ENCODE measurements at regions not wholly inside any gene's neighbourhood (a gene's known extent, or its start where the extent isn't known, plus 50 kb on each side); places are given as distances from the start of the nearest gene placed in this dataset.
"Not testable (repeated sequence)": the region's sequence is repeated elsewhere in the genome, so short reads cannot be mapped to it uniquely, and the experiment has no call there.

GRCh38 chr17:73883175-73883574 lies 238.9 kb upstream of the SDK2 start:
- no peak for DNase-seq

DNA sequence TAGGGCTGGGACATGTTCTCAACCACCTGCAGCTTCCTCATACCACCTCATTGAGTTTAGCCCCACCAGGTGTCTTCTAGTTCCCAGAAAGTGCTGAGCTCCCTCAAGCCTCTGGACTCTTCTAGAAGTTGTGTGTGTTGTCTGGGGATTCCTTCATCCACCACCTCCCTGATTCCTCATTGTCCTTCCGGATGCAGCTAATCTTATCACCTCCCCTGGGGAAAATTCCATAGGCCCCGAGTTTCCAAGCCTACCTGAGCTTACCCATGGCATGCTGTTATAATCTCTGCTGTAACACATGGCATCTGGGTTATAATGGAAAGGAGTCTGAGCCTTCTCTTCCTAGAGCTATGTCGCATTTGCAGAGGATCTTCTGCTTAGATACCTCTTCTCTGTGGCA lies 243.5 kb upstream of the SDK2 start:
- no peak for DNase-seq

- DNase-seq: no peak
These were observed 244.6 kb upstream of the SDK2 start for GRCh38 chr17:73888862-73889261.

DNA sequence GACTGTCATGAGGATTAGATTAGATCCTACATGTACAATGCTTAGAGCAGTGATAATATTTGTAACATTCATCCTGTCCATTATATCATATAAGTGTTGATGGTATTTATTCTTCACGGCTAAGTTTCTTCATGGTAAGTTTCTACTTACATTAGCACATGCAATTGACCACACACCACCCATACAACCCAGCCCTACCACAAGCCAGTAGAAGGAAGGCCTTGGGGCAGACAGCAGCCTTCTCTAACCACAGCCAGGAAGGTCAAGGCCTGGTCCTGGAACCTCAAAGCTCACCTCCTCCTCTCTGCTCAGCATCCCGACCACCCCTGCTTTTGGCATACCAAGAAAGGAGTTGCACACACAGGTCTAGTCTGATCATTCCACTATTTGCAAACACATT lies 245.2 kb upstream of the SDK2 start:
- no peak for DNase-seq

DNA sequence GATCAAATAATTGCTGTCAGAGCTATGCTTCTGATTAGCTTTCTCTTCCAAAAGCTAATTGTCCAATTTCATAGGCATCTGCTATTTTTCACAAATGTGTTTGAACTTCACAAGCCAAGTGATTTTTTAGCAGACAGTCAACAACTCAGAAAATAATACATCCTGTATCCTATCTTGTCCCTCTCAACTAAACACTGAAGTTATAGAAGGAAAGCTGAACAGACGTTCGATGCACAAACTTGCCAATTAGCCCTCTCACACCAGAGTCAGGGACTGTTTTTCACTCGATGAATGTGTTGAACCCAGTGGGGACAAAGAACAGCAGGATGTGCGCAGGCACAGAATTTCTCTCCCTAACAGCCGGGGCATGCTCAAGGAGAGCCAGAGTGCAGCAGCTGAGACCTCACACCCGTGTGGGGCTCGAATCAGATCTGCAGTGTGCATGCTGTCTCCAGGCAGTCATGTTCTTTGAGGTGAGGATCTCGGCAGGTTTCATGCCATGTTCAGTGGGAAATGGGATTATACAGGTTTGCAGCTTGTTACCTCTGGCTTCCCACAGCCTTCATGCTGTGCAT lies 246.7 kb upstream of the SDK2 start:
- DNase-seq: no peak

GRCh38 chr17:73895157-73895556 lies 250.9 kb upstream of the SDK2 start:
- no peak for DNase-seq

DNA sequence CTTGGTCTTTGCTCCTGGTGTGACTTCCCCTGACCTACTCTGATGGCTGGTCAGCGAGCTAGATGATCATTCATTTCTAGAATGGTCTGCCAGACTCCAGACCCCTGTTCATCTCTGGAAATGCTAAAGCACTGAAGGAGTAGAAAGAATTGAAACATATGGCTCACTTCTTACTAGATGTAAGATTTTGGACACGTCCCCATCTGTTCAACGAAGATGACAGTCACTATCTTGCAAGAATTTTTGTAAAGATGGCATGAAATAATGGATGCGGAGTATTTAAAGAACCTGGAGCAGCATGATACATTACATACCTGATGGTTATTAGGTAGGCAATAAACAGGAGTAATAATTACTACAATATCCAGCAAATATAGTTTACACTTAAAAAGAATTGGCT lies 252.7 kb upstream of the SDK2 start:
- no peak for DNase-seq

DNA sequence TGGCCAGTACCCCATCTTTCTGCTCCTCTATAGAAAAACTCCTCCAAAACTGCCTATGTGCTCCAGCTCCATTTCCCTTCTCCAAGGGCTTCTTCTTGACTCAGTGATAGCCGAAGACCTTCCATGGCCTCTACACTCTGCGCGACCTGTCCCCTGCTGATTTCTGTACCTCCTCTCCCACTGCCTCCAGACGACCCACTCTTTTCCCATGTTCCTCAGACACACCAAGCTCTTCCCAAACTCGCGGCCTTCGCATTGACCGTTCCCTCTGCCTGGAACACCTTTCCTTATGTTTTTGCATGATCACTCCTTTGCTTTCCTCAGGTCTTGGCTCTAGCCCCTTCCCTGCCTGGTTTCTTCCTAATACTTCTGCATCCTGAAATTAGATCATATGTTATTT lies 255.6 kb upstream of the SDK2 start:
- no peak for DNase-seq

DNA sequence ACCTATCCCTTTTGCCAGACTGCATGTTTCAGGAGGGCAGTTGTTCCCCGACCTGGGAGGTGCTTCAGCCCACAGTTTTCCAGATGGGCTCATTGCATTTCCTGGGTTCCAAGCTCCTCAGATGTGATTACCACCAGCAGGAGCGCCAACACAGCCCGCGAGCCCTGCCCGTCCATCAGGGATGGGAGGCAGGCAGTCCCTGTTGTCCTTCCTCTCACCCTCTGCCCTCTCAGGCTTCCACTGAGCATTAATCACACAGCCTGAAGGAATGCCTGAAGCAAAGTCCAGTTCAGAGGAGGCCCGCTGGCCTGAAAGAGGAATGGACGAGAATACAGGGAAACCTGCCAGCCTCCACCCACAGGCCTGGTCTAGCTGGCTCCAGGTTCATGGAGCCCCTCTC lies 256.3 kb upstream of the SDK2 start:
- no peak for DNase-seq

- DNase-seq: no peak
These were observed 257.0 kb upstream of the SDK2 start for GRCh38 chr17:73901249-73901648.

GRCh38 chr17:73901661-73902415 lies 257.6 kb upstream of the SDK2 start:
- DNase-seq: peak in 10 of 51 donors; percentile 4 to 29 (median 12)

GRCh38 chr17:73902416-73903181 lies 258.4 kb upstream of the SDK2 start:
- peak in 1 of 51 donors; percentile 1 for DNase-seq

DNA sequence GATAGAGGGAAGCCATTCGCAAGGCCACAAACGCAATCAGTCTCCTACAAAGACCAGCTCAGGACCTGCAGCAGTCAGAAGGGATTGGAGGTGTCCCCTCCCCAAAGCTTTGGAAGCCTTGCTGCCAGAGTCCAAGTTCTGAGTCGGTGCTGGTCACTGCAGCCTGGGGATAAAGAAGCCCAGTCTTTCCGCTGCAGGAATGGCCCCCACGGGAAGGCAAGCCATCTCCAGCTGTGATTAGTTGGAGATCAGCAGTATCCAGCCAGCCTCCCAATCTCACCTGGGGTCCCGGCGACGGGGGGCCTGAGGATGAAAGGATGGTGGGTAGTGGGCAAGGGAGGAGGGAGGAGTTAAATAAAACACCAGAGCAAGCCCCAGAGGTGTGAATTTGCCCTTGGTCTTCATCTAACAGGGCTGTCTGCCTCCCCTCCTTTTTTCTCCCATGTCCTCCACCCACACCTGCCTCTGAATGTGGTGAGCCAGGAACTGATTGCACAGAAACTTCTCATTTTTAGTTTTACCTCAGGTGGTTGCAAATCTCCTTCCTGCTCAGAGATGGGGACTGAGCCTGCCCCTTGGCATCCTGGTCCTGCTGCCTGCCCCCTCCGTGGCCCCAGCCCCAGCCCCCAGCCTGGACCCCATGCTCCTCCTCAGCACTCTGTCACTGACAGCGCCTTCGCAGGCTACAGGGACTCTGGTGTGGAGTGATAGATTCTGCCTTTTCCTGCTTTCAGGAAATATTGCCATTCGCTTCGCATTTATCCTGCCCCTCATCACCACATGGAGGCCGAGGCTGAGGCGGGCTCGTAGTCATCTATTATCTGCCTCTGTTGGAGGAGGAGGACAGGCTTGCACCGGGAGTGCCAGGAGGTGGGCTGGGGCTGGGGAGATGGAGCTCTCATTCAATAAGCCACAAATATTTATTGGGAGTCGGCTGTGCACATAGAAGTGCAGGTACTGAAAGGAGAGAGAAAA lies 262.9 kb upstream of the SDK2 start:
- no peak for DNase-seq

GRCh38 chr17:73909186-73909585 lies 264.9 kb upstream of the SDK2 start:
- DNase-seq: no peak

GRCh38 chr17:73910206-73910605 lies 266.0 kb upstream of the SDK2 start:
- peak in 9 of 51 donors; percentile 6 to 74 (median 26) for DNase-seq

GRCh38 chr17:73910821-73911515 lies 266.7 kb upstream of the SDK2 start:
- no peak for DNase-seq

DNA sequence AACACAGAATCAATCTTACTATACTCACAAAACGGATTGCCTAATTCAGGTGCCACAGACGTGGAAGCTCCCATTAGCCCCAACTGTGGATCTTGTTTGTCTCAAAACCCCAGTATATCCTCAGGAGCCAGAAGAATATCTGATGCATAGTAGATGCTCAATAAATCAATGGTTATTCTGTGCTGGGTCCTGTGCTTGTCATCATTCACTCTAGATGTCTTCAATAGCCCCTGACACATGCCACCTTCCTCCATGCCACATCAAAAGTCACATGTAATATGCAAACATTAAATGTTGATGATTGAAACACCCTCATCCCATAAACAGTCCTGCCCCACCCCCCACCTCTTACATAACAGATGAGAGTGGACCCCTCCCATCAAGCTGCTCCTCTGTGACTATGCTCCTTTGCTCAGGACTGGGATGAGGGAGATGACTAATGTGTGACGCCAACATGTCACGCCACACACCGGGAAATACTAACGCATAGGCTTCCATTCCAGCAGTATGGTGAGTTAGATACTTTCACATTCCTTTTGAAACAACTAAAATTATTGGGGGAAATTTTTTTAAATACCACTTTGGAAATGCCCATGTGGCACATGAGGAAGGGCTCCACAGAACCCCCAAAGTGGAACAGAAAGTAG lies 267.6 kb upstream of the SDK2 start:
- DNase-seq: no peak

DNA sequence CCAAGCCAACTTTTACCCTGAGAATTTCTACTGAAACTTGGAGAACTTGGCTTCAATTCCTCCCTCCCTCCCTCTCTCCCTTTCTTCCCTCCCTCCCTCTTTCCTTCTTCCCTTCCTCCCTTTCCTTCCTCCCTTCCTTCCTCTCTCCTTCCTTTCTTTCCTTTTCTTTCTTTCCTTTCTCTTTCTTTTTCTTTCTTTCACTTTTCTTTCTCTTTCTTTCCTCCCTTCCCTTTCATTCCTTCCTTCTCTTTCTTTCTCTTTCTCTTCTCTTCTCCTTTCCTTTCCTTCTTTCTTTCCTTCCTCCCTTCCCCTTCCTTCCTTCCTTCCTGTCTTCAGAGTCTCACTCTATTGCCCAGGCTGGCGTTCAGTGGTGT lies 268.1 kb upstream of the SDK2 start:
- no peak for DNase-seq

DNA sequence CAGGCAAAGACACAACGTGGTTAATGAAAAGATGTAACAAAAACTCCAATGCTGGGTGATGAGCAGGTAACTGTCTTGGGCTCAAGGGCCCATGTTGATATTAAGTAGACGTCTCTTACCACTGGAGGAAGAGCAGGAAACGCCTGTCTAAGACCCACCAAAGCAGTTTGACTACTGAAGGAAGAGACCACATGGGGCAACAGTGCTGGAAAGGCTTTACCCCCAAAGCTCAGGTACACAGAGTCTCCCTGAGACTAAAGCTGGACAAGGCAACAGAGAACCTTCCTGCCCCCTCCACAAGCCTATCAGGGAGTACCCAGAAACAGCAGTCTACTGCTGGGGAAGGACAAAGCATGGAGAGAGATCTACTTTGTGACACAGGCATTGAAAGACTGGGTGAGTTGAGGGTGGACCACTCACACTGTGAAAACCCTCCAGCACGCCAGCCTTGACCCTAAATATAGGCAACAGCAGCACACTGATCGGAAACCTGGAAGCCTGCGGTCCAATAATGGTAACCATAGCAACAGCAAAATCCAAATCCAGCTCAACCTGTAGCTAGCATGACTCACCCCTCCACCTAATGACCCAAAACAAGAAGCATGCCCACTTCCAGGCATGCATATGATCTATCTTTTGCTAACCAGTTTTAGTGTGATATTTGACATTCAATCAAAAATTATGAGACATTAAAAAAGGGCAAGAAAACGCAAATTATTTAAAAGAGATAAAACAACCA lies 270.5 kb upstream of the SDK2 start:
- no peak for DNase-seq

GRCh38 chr17:73919033-73919432 lies 274.8 kb upstream of the SDK2 start:
- not testable (repeated sequence) for DNase-seq
